H9 (cell line): ENCODE measurements at regions not wholly inside any gene's neighbourhood (a gene's known extent, or its start where the extent isn't known, plus 50 kb on each side); places are given as distances from the start of the nearest gene placed in this dataset.

Experiments
- DNase-seq: peaks from one replicate; pipeline ENCODE4 v3.0.0-alpha.2; 2017
- H2AFZ ChIP-seq: one replicate; pipeline ENCODE4 v1.6.1; 2013; ENCODE audit warnings: mild to moderate bottlenecking, low read length, control low read depth, moderate library complexity
- H2AK5ac ChIP-seq: 2 replicates; pipeline ENCODE4 v1.6.1; 2013; ENCODE audit warnings: low read length, control low read depth, mixed read lengths; ENCODE audit not compliant: insufficient read length
- H2BK120ac ChIP-seq: one replicate; pipeline ENCODE4 v1.6.1; 2013; ENCODE audit warnings: low read depth, mild to moderate bottlenecking, low read length, control low read depth, inconsistent platforms; ENCODE audit not compliant: poor library complexity, severe bottlenecking
- H2BK12ac ChIP-seq: 2 replicates; pipeline ENCODE4 v1.6.1; 2013; ENCODE audit warnings: low read length, control low read depth, mixed read lengths, low read depth; ENCODE audit not compliant: insufficient read length
- H2BK15ac ChIP-seq: 2 replicates; pipeline ENCODE4 v1.6.1; 2013; ENCODE audit warnings: low read depth, low read length, control low read depth
- H2BK20ac ChIP-seq: one replicate; pipeline ENCODE4 v1.6.1; 2013; ENCODE audit warnings: low read depth, mild to moderate bottlenecking, low read length, control low read depth, inconsistent platforms; ENCODE audit not compliant: poor library complexity, severe bottlenecking
- H2BK5ac ChIP-seq: 2 replicates; pipeline ENCODE4 v1.6.1; 2013; ENCODE audit warnings: low read length, control low read depth, mixed read lengths; ENCODE audit not compliant: insufficient read length
- H3K14ac ChIP-seq: 2 replicates; pipeline ENCODE4 v1.6.1; 2013; ENCODE audit warnings: low read length, control low read depth; ENCODE audit not compliant: insufficient read depth
- H3K18ac ChIP-seq: 2 replicates; pipeline ENCODE4 v1.6.1; 2013; ENCODE audit warnings: low read depth, mild to moderate bottlenecking, mixed read lengths, low read length, control low read depth; ENCODE audit not compliant: insufficient read length
- H3K23ac ChIP-seq: 2 replicates; pipeline ENCODE4 v1.6.1; 2013; ENCODE audit warnings: low read length, control low read depth, mixed read lengths, low read depth; ENCODE audit not compliant: insufficient read length
- H3K23me2 ChIP-seq: 2 replicates; pipeline ENCODE4 v1.6.1; 2013; ENCODE audit warnings: low read depth, mild to moderate bottlenecking, mixed read lengths, low read length, control low read depth; ENCODE audit not compliant: insufficient read length, poor library complexity, severe bottlenecking
- H3K27ac ChIP-seq: 2 replicates; pipeline ENCODE4 v1.5.1; 2013; ENCODE audit warnings: low read length, control low read depth, mixed read lengths, low read depth; ENCODE audit not compliant: insufficient read length
- H3K27me3 ChIP-seq: 2 replicates; pipeline ENCODE4 v1.6.1; 2013; ENCODE audit warnings: low read length, control low read depth, inconsistent platforms; ENCODE audit not compliant: insufficient read depth
- H3K4ac ChIP-seq: 2 replicates; pipeline ENCODE4 v1.6.1; 2013; ENCODE audit warnings: low read depth, mild to moderate bottlenecking, control low read depth, inconsistent platforms, low read length, moderate library complexity
- H3K4me1 ChIP-seq: 2 replicates; pipeline ENCODE4 v1.6.1; 2013; ENCODE audit warnings: low read length, control low read depth, inconsistent platforms; ENCODE audit not compliant: insufficient read depth
- H3K4me2 ChIP-seq: 2 replicates; pipeline ENCODE4 v1.6.1; 2013; ENCODE audit warnings: low read length, control low read depth, mixed read lengths; ENCODE audit not compliant: insufficient read length, insufficient read depth
- H3K56ac ChIP-seq: 2 replicates; pipeline ENCODE4 v1.6.1; 2013; ENCODE audit warnings: low read depth, mild to moderate bottlenecking, mixed read lengths, low read length, control low read depth; ENCODE audit not compliant: insufficient read length
- H3K79me1 ChIP-seq: 2 replicates; pipeline ENCODE4 v1.6.1; 2013; ENCODE audit warnings: low read depth, mild to moderate bottlenecking, moderate library complexity, low read length, control low read depth, inconsistent platforms; ENCODE audit not compliant: insufficient read depth, poor library complexity, severe bottlenecking
- H3K79me2 ChIP-seq: 2 replicates; pipeline ENCODE4 v1.6.1; 2013; ENCODE audit warnings: low read length, control low read depth, inconsistent platforms; ENCODE audit not compliant: insufficient read depth
- H3K9ac ChIP-seq: 2 replicates; pipeline ENCODE4 v1.6.1; 2013; ENCODE audit warnings: low read length, control low read depth, mixed read lengths; ENCODE audit not compliant: insufficient read length; ENCODE audit errors: extremely low read depth
- H3K9me3 ChIP-seq: one replicate; pipeline ENCODE4 v1.6.1; 2013; ENCODE audit warnings: low read depth, low read length, inconsistent platforms; ENCODE audit not compliant: control insufficient read depth
- H3T11ph ChIP-seq: one replicate; pipeline ENCODE4 v1.6.1; 2013; ENCODE audit warnings: mild to moderate bottlenecking, low read length, control low read depth, inconsistent platforms
- H4K20me1 ChIP-seq: one replicate; pipeline ENCODE4 v1.6.1; 2013; ENCODE audit not compliant: control insufficient read depth, insufficient read length, insufficient read depth
- H4K5ac ChIP-seq: 2 replicates; pipeline ENCODE4 v1.6.1; 2013; ENCODE audit warnings: low read depth, mild to moderate bottlenecking, mixed read lengths, low read length, control low read depth; ENCODE audit not compliant: insufficient read length
- H4K8ac ChIP-seq: replicated peaks from 2 replicates; pipeline ENCODE4 v1.6.1; 2013; ENCODE audit warnings: low read length, control low read depth, mixed read lengths, low read depth; ENCODE audit not compliant: insufficient read length
- H4K91ac ChIP-seq: 2 replicates; pipeline ENCODE4 v1.6.1; 2013; ENCODE audit warnings: low read depth, mild to moderate bottlenecking, moderate library complexity, mixed read lengths, low read length, control low read depth; ENCODE audit not compliant: insufficient read length
- H3K27ac Mint-ChIP-seq, 3 experiments: 2 replicates in 2 of 3; 3 replicates in 1 of 3; pipeline ENCODE4 v1.8.0; 2020 to 2021; ENCODE audit warnings: mixed read lengths in 3 of 3, mild to moderate bottlenecking in 1 of 3, moderate library complexity in 1 of 3
- H3K27me3 Mint-ChIP-seq: 2 replicates; pipeline ENCODE4 v1.8.0; 2021; ENCODE audit warnings: low read depth, mild to moderate bottlenecking, moderate library complexity, mixed read lengths
- H3K36me3 Mint-ChIP-seq, 3 experiments: 2 replicates in 2 of 3; 3 replicates in 1 of 3; pipeline ENCODE4 v1.8.0; 2020 to 2021; ENCODE audit warnings: low read depth in 3 of 3, mixed read lengths in 3 of 3; ENCODE audit not compliant: insufficient read depth in 1 of 3
- H3K4me1 Mint-ChIP-seq, 2 experiments: 2 replicates each; pipeline ENCODE4 v1.8.0; 2020; ENCODE audit warnings: mixed read lengths in 2 of 2
- H3K4me3 Mint-ChIP-seq, 2 experiments: 2 replicates in 1 of 2; 3 replicates in 1 of 2; pipeline ENCODE4 v1.8.0; 2020 to 2021; ENCODE audit warnings: mild to moderate bottlenecking in 2 of 2, mixed read lengths in 2 of 2, moderate library complexity in 1 of 2
- H3K9me3 Mint-ChIP-seq, 2 experiments: 2 replicates in 1 of 2; 3 replicates in 1 of 2; pipeline ENCODE4 v1.8.0; 2020; ENCODE audit warnings: mild to moderate bottlenecking in 2 of 2, mixed read lengths in 2 of 2, moderate library complexity in 1 of 2
- CTCF ChIP-seq: fragments of 200-600 bp; sonication (generic); conservative IDR thresholded peaks from 3 replicates; pipeline ENCODE4 v1.8.0; 2021; ENCODE audit warnings: antibody characterized with exemption, mild to moderate bottlenecking
- WGBS: extraction: QIAGEN DNeasy Blood & Tissue Kit; methylation state at CpG from one replicate; pipeline ENCODE4 v1.1.7; 2013; ENCODE audit warnings: missing lambda C conversion rate, low lambda C conversion rate, mixed read lengths; ENCODE audit not compliant: insufficient read length; ENCODE audit errors: extremely low coverage; 5-methylcytosine and 5-hydroxymethylcytosine counted together

DNA sequence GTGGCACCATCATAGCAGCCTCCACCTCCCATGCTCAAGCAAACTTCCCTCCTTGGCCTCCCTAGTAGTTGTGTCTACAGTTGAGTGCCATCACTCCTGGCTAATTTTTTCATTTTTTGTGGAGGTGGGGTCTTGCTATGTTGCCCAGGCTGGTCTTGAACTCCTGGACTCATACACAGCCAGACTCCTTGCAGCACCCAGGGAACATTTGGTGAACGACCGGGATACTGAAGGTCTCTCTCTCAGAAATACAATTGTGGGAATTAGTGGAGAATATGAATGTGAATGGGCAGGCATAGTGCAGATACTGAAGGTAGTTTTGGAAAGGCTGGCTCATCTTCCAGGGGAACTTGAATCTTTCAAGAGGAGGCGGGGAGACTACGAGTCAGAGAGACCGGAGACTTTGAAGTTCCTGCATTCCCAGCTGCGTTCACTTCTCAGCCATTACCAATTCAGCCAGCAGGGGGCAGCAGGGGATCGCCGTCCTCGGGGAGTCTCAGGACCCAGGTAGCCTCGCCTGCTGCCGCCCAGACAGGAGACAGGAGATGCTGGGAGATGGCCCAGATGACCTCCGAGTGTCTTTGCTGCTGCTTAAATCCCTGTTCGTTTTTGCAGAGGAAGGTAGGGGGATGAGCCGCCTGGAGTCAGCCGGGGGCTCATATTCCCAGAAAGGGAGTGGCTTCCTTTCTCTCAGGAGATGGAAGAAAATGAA lies 68.6 kb downstream of the HAPSTR1 start:
- Histone ChIP-seq H2AFZ (no peak overlapping the region), H2BK120ac (no peak overlapping the region), H3K18ac (no peak overlapping the region), H3T11ph (no peak overlapping the region), H3K14ac (no peak overlapping the region), H3K27ac (no peak overlapping the region), H4K91ac (no peak overlapping the region), H2BK15ac (no peak overlapping the region), H3K9me3 (no peaks in the 10 kb centered on the region), H2BK5ac (no peak overlapping the region), H3K23ac (no peak overlapping the region), H4K5ac (no peak overlapping the region), H3K4me2 (no peak overlapping the region), H2BK12ac (no peak overlapping the region), H3K79me1 (no peaks in the 10 kb centered on the region), H3K79me2 (no peaks in the 10 kb centered on the region), H3K23me2 (no peaks in the 10 kb centered on the region), H3K9ac (no peak overlapping the region), H3K27me3 (no peaks in the 10 kb centered on the region), H2AK5ac (no peak overlapping the region), H4K20me1 (no peaks in the 10 kb centered on the region), H3K4me1 (no peaks in the 10 kb centered on the region; the same call in 1 of the 2 replicates), H2BK20ac (no peak overlapping the region), H3K56ac (no peak overlapping the region), H4K8ac (no peak overlapping the region), H3K4ac (no peak overlapping the region)
- Mint-ChIP-seq H3K4me3 (peak overlapping the region in 1 of 2 experiments; percentile 41; a peak in 1 of 5 replicates), H3K27ac (no peak overlapping the region), H3K36me3 (0 out of 7 replicates have a peak, but pooled peaks cover 0 to 3% (median 0%) of the 10 kb centered on the region in 3 experiments), H3K27me3 (no peaks in the 10 kb centered on the region; the same call in none of the 2 replicates), H3K4me1 (peaks cover 16 to 25% of the 10 kb centered on the region in 2 experiments), H3K9me3 (no peaks in the 10 kb centered on the region; a peak in 1 of 5 replicates)
- peak; percentile 82 for TF ChIP-seq CTCF
- no CpG with 5 or more reads among the region's 15 CpGs for WGBS
- DNase-seq: peak; percentile 90
